ENCODE measurements at regions not wholly inside any gene's neighbourhood (a gene's known extent, or its start where the extent isn't known, plus 50 kb on each side); places are given as distances from the start of the nearest gene placed in this dataset.

DNA sequence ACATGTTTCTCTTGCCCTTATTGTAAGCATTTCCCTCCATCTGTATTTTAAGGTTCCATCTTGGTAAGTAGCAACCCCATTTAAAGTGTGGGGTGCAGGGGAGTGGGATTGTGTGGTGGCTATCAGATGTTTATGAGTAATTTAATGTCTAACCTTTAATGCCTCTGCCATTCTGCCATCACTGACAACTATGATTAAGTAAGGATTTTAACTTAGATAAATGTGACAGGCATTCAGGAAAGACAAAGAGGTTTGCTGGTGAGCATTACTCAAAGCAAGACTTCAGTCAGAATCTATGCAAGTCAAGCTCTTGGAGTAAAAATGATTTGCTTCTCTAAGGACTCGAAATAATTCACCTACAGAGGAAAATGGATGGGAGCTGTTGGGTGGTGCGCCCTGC is 143.0 kb downstream of the NXNL2 start:
- ChIA-PET POLR2A (no interaction called here), CTCF (interaction anchor here (1.1 kb wide), 1 partner anchor 17 kb away, joined by 3 read pairs; no protein-coding TSS in a partner anchor)

More for the DNA sequence above, 143.0 kb downstream of the NXNL2 start:
- no peaks in the 10 kb centered on the region for H3K9me3 ChIP-seq
- no peak overlapping the region for H3K4me2 ChIP-seq
- no peaks in the 10 kb centered on the region for H4K20me1 ChIP-seq (ENCODE audit: insufficient read depth)
- 62% methylated on average over 2 of the region's 2 CpGs for WGBS (ENCODE audit: low lambda C conversion rate)
- no peaks in the 10 kb centered on the region for H3K36me3 ChIP-seq (replicated peaks in 1 of 2; ENCODE audit: control insufficient read depth in 1 of 2, insufficient read depth in 2 of 2, low read length in 1 of 2)
- H3K27ac ChIP-seq (ENCODE audit: low read depth in 2 of 2, low read length in 1 of 2) = no peak overlapping the region
- no peak for DNase-seq
- H3K9ac ChIP-seq = no peak overlapping the region
- H3K27me3 ChIP-seq (ENCODE audit: insufficient read depth) = no peaks in the 10 kb centered on the region
- no peak overlapping the region for H2AFZ ChIP-seq (ENCODE audit: low read depth)
- no peak for TF ChIP-seq CHD2 (IDR thresholded peaks at IDR 0.05; ENCODE audit: low read length, partially characterized antibody)
- no peak for TF ChIP-seq JUND (IDR thresholded peaks at IDR 0.05)
- no peak for TF ChIP-seq FOXJ3 (CRISPR knock-in tag; IDR thresholded peaks at IDR 0.05)
- TF ChIP-seq SMC3 (IDR thresholded peaks at IDR 0.05; ENCODE audit: low read depth, low read length) = no peak
- TF ChIP-seq FOXM1 (IDR thresholded peaks at IDR 0.05; ENCODE audit: low read depth) = no peak
- no peak for TF ChIP-seq RFX5 (IDR thresholded peaks at IDR 0.05; ENCODE audit: low read length)
- TF ChIP-seq GABPA (IDR thresholded peaks at IDR 0.05; ENCODE audit: low read depth) = no peak
- TF ChIP-seq RCOR1 (IDR thresholded peaks at IDR 0.05; ENCODE audit: low read length) = no peak
- TF ChIP-seq MXI1 (IDR thresholded peaks at IDR 0.05; ENCODE audit: low read depth, low read length) = no peak
- no peak for TF ChIP-seq TEAD4 (IDR thresholded peaks at IDR 0.05; ENCODE audit: borderline replicate concordance, insufficient read depth)
- no peak for TF ChIP-seq EP300 (IDR thresholded peaks at IDR 0.05; ENCODE audit: borderline replicate concordance in 1 of 2, low read depth in 1 of 2, low read length in 1 of 2)
- TF ChIP-seq, protein P1, sequence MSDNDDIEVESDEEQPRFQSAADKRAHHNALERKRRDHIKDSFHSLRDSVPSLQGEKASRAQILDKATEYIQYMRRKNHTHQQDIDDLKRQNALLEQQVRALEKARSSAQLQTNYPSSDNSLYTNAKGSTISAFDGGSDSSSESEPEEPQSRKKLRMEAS (IDR thresholded peaks at IDR 0.05; ENCODE audit: low read depth) = no peak
- TF ChIP-seq USF2 (IDR thresholded peaks at IDR 0.05; ENCODE audit: borderline replicate concordance, low read depth, low read length) = no peak
- TF ChIP-seq NRF1 (IDR thresholded peaks at IDR 0.05; ENCODE audit: low read depth, low read length) = no peak
- no peak for TF ChIP-seq YY1 (IDR thresholded peaks at IDR 0.05; ENCODE audit: low read depth)
- TF ChIP-seq POLR2AphosphoS5 (IDR thresholded peaks at IDR 0.05; ENCODE audit: low read depth, low read length) = no peak
- TF ChIP-seq PBX3 (IDR thresholded peaks at IDR 0.05) = no peak
- TF ChIP-seq RXRA (IDR thresholded peaks at IDR 0.05; ENCODE audit: borderline replicate concordance, low read depth) = no peak
- no peak for TF ChIP-seq SIN3A (IDR thresholded peaks at IDR 0.05; ENCODE audit: borderline replicate concordance, low read depth, low read length)
- no peak for TF ChIP-seq REST (IDR thresholded peaks at IDR 0.05; ENCODE audit: low read depth, low read length)
- H3K4me3 ChIP-seq (ENCODE audit: low read depth in 2 of 2, low read length in 1 of 2) = no peak overlapping the region
- no peaks in the 10 kb centered on the region for H3K9me2 ChIP-seq
- H3K4me1 ChIP-seq (ENCODE audit: control insufficient read depth in 1 of 2, insufficient read depth in 2 of 2, low read depth in 1 of 2, low read length in 1 of 2) = peaks cover 0 to 4% of the 10 kb centered on the region in 2 experiments; a peak in 2 of 4 replicates
- H3K79me2 ChIP-seq (ENCODE audit: insufficient read depth) = no peaks in the 10 kb centered on the region
- H3F3A ChIP-seq (replicated peaks; ENCODE audit: insufficient read depth) = no peaks in the 10 kb centered on the region
